H1 (cell line): ENCODE measurements at regions not wholly inside any gene's neighbourhood (a gene's known extent, or its start where the extent isn't known, plus 50 kb on each side); places are given as distances from the start of the nearest gene placed in this dataset.

ENCODE experiments used
- CTCF ChIP-seq, 3 experiments: IDR thresholded peaks; 1 replicate in 2 of 3; 2 replicates in 1 of 3; pipeline versions ENCODE4 v1.5.1 to v1.6.1; 2011; ENCODE audit warnings: low read length in 3 of 3, mild to moderate bottlenecking in 3 of 3, inconsistent platforms in 2 of 3, low read depth in 1 of 3, moderate library complexity in 1 of 3; ENCODE audit not compliant: insufficient read depth in 1 of 3; ENCODE audit errors: control extremely low read depth in 1 of 3
- KDM5A ChIP-seq: fragments of 200-600 bp; IDR thresholded peaks from 2 replicates; pipeline ENCODE4 v1.7.1; 2012; ENCODE audit warnings: mild to moderate bottlenecking, low read length, inconsistent platforms, mixed read lengths
- POLR2A ChIP-seq, 2 experiments: IDR thresholded peaks; 1 replicate in 1 of 2; 2 replicates in 1 of 2; pipeline ENCODE4 v1.6.1; 2011; ENCODE audit warnings: low read depth in 2 of 2, low read length in 2 of 2, mild to moderate bottlenecking in 2 of 2; ENCODE audit errors: control extremely low read depth in 1 of 2
- RFX5 ChIP-seq: IDR thresholded peaks from 2 replicates; pipeline ENCODE4 v1.6.1; 2011; ENCODE audit warnings: low read depth, low read length, improper control_type of control experiment, borderline replicate concordance

- no peak for TF ChIP-seq CTCF (IDR thresholded peaks at IDR 0.05; ENCODE audit: control extremely low read depth in 1 of 3, insufficient read depth in 1 of 3, low read depth in 1 of 3, low read length in 3 of 3)
- no peak for TF ChIP-seq KDM5A
- TF ChIP-seq RFX5: no peak
- no peak for TF ChIP-seq POLR2A (IDR thresholded peaks at IDR 0.05; ENCODE audit: control extremely low read depth in 1 of 2, low read depth in 2 of 2, low read length in 2 of 2)
Measured at GRCh38 chr22:48478124-48478523, 1349.5 kb downstream of the BRD1 start.
